Activated CD4-positive, alpha-beta memory T cell treated with anti-CD3 and anti-CD28 coated beads, Interleukin-2, amount 10 ng/mL, durations not matched to agents 7 days and 5 days (primary cell): ENCODE measurements at regions not wholly inside any gene's neighbourhood (a gene's known extent, or its start where the extent isn't known, plus 50 kb on each side); places are given as distances from the start of the nearest gene placed in this dataset.

Experiments
- CTCF ChIA-PET: fragments of 350-600 bp; sonication (Branson Sonifier 250); formaldehyde crosslinking; loops from one replicate; lab custom pipeline; 2021; ENCODE audit warnings: antibody characterized with exemption, inconsistent platforms; lab: Charles Lee
- POLR2A ChIA-PET: fragments of 350-600 bp; sonication (Branson Sonifier 250); formaldehyde crosslinking; loops from one replicate; lab custom pipeline; 2021; ENCODE audit warnings: antibody characterized with exemption; lab: Charles Lee
- DNase-seq: peaks from one replicate; pipeline ENCODE4 v3.0.0-alpha.2; 2020
- H3K27ac Mint-ChIP-seq: one replicate; pipeline ENCODE4 v1.8.0; 2021; ENCODE audit warnings: mild to moderate bottlenecking, mixed read lengths
- H3K27me3 Mint-ChIP-seq: one replicate; pipeline ENCODE4 v1.8.0; 2021; ENCODE audit warnings: mixed read lengths
- H3K36me3 Mint-ChIP-seq: one replicate; pipeline ENCODE4 v1.8.0; 2021; ENCODE audit warnings: low read depth, mixed read lengths
- H3K4me1 Mint-ChIP-seq: one replicate; pipeline ENCODE4 v1.8.0; 2021; ENCODE audit warnings: mixed read lengths
- H3K4me3 Mint-ChIP-seq: one replicate; pipeline ENCODE4 v1.8.0; 2021; ENCODE audit warnings: mild to moderate bottlenecking, mixed read lengths
- H3K9me3 Mint-ChIP-seq: one replicate; pipeline ENCODE4 v1.8.0; 2021; ENCODE audit warnings: mixed read lengths

DNA sequence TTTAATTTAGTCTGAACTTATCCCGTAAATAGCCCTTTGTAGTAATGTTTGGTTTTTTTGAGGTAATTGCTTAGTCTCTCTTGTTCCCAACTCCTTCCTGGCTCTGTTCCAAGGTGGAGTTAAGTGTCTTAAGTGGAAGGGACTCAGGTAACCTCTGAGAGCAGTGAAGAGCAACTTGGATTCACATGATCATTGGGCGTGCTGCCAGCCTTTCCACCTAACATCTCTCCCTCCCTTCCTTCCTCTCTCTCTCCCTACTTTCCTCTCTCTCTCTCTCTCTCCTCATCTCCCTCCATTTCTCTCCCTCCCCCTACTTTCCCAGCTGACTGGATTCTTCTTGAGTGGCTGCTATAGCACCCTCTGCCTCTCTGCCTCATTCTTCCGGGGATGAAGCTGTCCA is 232.9 kb upstream of the SASH1 start:
- no peak overlapping the region for H3K4me3 Mint-ChIP-seq
- no peak overlapping the region for H3K27ac Mint-ChIP-seq
- peaks cover 6% of the 10 kb centered on the region for H3K27me3 Mint-ChIP-seq
- ChIA-PET POLR2A (no interaction called here), CTCF (no interaction called here)
- no peak for DNase-seq
- no peaks in the 10 kb centered on the region for H3K9me3 Mint-ChIP-seq
- H3K36me3 Mint-ChIP-seq: no peaks in the 10 kb centered on the region
- no peaks in the 10 kb centered on the region for H3K4me1 Mint-ChIP-seq

DNA sequence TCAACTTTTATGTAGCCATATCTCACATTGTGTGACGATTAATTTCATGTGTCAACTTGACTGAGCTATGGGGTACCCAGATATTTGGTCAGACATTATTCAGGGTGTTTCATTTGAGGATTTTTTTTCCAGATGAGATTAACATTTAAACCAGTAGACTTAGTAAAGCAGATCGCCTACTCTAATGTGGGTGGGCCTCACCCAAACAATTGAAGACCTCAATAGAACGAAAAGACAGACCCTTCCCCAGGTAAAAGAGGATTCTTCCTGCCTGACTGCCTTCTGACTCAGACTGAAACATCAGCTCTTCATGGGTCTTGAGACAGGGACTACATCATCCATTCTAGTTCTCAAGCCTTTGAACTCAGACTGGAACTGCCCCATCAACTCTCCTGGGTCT is 231.7 kb upstream of the SASH1 start:
- no peak for DNase-seq
- H3K27ac Mint-ChIP-seq: no peak overlapping the region
- POLR2A ChIA-PET: no interaction called here
- H3K4me1 Mint-ChIP-seq: no peaks in the 10 kb centered on the region
- H3K4me3 Mint-ChIP-seq: no peak overlapping the region
- H3K36me3 Mint-ChIP-seq: no peaks in the 10 kb centered on the region
- CTCF ChIA-PET: no interaction called here
- H3K27me3 Mint-ChIP-seq: peaks cover 6% of the 10 kb centered on the region
- no peaks in the 10 kb centered on the region for H3K9me3 Mint-ChIP-seq

DNA sequence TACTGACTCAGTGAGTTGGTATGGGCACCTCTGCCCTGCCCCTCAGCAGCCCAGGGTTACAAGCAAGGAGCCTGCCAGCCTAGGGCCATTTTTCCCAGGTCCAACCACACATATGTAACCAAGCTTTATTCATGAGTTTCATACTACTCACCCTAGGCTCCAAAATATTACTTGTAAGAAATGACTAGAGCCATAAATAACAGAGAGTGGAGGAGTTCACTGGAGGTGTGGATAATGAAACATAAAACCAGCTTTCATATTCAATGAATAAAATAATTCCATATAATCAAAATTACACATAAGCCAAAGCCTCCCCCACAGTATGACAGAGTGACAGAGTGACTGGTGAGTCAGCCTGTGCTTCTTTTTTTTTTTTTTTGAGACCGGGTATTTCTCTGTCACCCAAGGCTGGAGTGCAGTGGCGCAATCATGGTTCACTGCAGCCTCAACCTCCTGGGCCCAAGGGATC is 229.8 kb upstream of the SASH1 start:
- Mint-ChIP-seq H3K9me3 (no peaks in the 10 kb centered on the region), H3K4me1 (no peaks in the 10 kb centered on the region), H3K36me3 (no peaks in the 10 kb centered on the region), H3K4me3 (no peak overlapping the region), H3K27ac (no peak overlapping the region), H3K27me3 (peaks cover 3% of the 10 kb centered on the region)
- CTCF ChIA-PET: no interaction called here
- no peak for DNase-seq
- POLR2A ChIA-PET: no interaction called here

DNA sequence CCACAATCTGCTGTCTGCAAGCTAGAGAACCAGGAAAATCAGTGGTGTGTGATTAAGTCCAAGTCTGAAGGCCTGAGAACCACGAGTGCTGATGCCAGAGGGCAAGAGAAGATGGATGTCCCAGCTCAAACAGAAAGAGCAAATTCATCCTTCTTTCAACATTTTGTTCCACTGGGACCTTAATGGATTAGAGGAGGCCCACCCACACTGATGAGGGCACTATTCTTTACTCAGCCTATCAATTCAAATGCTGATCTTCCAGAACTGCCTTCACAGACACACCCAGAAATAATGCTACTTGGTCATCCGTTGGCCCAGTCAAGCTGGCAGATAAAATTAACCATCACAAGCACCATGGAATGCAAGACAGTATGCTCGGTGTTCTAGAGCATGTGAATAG is 226.6 kb upstream of the SASH1 start:
- Mint-ChIP-seq H3K4me3 (no peak overlapping the region), H3K9me3 (no peaks in the 10 kb centered on the region), H3K27ac (no peak overlapping the region), H3K36me3 (no peaks in the 10 kb centered on the region), H3K27me3 (no peaks in the 10 kb centered on the region), H3K4me1 (no peaks in the 10 kb centered on the region)
- CTCF ChIA-PET: no interaction called here
- no peak for DNase-seq
- POLR2A ChIA-PET: no interaction called here

DNA sequence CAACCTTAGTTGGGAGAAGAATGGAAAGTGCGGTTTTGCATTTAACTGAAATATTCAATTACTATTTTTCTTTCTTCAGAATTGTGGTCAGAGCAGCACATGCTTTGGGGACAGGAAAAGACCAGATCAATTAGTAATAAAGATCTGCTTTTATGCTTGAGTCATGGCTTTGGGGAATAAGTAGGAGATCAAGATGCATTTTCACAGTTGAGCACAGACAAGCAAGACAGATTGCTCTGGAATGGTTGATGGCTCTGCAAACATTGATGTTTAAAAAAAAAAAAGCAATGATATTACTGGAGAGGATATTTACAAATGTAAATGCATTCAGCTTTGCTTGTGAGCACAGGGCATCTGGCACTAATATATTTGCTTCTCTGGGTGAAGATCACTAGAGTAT is 224.4 kb upstream of the SASH1 start:
- POLR2A ChIA-PET: no interaction called here

DNA sequence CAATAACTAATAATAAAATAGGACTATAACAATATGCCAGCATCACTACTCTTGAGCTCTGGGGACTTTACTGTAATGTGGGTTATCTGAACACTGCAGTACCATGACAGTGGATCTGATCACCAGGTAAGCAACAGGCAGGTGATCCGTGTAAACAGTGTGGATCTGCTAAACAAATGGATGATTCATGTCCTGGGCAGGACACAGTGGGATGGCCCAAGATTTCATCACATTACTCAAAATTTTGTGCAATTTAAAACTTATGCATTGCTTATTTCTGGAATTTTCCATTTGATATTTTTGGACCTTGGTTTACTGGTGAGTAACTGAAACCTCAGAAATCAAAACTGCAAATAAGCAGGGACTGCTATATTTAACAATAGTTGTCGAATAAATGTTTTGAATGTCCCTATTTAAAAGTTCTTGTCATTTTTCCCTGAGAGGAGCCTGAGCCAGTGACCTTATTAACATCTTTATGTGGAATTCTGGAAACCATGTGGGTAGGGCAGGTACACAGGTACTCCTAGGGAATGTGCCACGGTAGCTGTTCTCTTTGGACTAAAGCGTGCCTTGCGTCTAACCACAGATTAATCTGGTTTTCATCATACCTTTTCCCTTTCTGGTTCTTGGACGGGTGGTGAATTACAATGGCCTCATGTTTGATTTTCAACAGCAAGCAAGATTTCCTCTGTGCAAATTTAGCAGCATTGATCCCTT is 214.5 kb upstream of the SASH1 start:
- Mint-ChIP-seq H3K27ac (no peak overlapping the region), H3K27me3 (peaks cover 4% of the 10 kb centered on the region), H3K9me3 (no peaks in the 10 kb centered on the region), H3K4me3 (no peak overlapping the region), H3K4me1 (no peaks in the 10 kb centered on the region), H3K36me3 (no peaks in the 10 kb centered on the region)
- POLR2A ChIA-PET: no interaction called here
- DNase-seq: no peak
- CTCF ChIA-PET: no interaction called here

More for the DNA sequence above, 224.4 kb upstream of the SASH1 start:
- H3K27me3 Mint-ChIP-seq: peaks cover 2% of the 10 kb centered on the region
- H3K9me3 Mint-ChIP-seq: no peaks in the 10 kb centered on the region
- no peaks in the 10 kb centered on the region for H3K4me1 Mint-ChIP-seq
- no peak overlapping the region for H3K4me3 Mint-ChIP-seq
- H3K27ac Mint-ChIP-seq: no peak overlapping the region
- DNase-seq: no peak
- CTCF ChIA-PET: no interaction called here
- no peaks in the 10 kb centered on the region for H3K36me3 Mint-ChIP-seq

DNA sequence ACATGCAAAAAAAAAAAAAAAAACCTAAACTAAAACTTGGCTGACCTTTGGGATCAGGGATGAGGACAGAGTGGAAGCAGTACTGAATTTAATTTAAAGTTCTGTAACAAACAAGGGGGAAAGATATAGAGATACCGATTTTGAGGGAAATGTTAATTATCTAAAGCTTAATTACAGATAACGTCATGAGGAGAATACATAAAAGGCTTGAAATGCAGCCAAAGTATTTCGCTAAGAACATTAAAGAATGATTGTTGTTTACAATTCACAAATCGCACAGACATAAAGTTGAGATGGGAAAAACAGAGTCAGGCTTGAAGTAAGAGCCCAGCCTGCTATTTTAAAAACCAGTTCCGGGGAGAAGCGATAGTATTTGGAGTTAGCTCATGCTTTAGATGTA is 208.0 kb upstream of the SASH1 start:
- no peaks in the 10 kb centered on the region for H3K36me3 Mint-ChIP-seq
- CTCF ChIA-PET: interaction anchor here (1.1 kb wide), 1 partner anchor 13 kb away, joined by 3 read pairs; no protein-coding TSS in a partner anchor
- no peaks in the 10 kb centered on the region for H3K4me1 Mint-ChIP-seq
- no peak overlapping the region for H3K27ac Mint-ChIP-seq
- POLR2A ChIA-PET: no interaction called here
- no peak for DNase-seq
- peaks cover 8% of the 10 kb centered on the region for H3K27me3 Mint-ChIP-seq
- H3K9me3 Mint-ChIP-seq: no peaks in the 10 kb centered on the region
- H3K4me3 Mint-ChIP-seq: no peak overlapping the region

DNA sequence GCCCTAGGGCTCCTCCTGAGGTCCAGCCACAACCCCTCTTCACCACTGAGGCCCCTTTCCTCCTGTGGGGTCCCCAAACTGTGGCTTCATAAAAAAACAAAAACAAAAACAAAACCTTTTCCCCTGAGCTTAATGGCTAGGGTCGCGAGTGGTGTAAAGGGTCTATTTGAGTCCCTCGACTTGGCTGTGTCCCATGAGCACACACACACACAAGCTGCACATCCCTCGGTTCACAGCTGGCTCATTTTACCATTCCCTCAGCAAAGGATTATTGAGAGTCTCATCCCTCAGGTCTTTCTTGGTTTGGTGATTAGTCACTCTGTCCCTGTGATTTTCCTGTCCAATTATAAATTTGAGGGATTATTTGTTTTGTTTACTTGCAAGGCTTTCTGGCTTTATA is 206.1 kb upstream of the SASH1 start:
- Mint-ChIP-seq H3K27me3 (peaks cover 3% of the 10 kb centered on the region), H3K4me1 (no peaks in the 10 kb centered on the region), H3K9me3 (no peaks in the 10 kb centered on the region), H3K4me3 (no peak overlapping the region), H3K27ac (no peak overlapping the region), H3K36me3 (no peaks in the 10 kb centered on the region)
- DNase-seq: no peak
- POLR2A ChIA-PET: interaction anchor here (0.9 kb wide), 1 partner anchor 45 kb away, joined by 3 read pairs; no protein-coding TSS in a partner anchor
- CTCF ChIA-PET: interaction anchor here (1.2 kb wide), 1 partner anchor 8 kb away, joined by 6 read pairs; no protein-coding TSS in a partner anchor

DNA sequence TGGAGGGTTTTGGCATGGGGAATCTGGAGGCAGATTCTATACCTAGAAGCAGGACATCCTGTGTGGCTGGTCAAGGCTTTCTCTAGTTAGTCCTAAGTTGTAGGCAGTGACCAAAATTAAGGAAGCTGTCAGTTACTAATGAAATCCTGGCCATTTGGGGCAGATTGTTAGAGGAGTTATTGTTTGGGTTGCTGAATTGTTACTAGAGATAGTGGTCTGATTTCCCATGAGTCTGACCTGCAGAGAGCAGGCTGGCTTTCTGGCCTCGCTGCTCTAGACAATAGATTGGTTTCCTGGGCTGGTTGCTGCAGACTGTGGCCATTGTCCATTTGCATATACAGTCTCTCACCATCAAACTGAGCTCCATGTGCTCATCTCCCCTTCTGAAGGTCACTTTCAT is 205.0 kb upstream of the SASH1 start:
- Mint-ChIP-seq H3K4me3 (no peak overlapping the region), H3K27ac (no peak overlapping the region), H3K4me1 (no peaks in the 10 kb centered on the region), H3K9me3 (no peaks in the 10 kb centered on the region), H3K27me3 (peaks cover 7% of the 10 kb centered on the region), H3K36me3 (no peaks in the 10 kb centered on the region)
- POLR2A ChIA-PET: no interaction called here
- CTCF ChIA-PET: no interaction called here
- DNase-seq: no peak

DNA sequence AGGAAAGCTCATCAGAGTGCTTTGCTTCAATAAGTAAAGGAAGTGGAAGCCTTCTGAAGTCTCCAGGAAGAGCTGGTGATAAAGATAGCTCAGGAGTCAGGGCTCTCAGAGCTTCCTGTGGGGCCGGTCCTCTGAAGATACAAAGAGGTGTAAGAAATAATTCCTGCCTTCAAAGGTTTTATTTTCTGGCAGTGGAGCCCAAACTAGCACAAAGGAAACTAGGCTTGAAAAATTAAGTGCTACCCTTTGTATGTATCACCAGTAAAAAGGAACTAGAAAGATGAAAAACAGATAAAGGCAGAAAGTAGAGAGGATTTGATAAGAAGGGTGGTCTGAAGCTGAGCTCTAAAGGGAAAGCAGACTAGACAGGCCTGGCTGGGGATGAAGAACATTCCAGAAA is 204.1 kb upstream of the SASH1 start:
- no peak for DNase-seq
- H3K4me3 Mint-ChIP-seq: no peak overlapping the region
- no peaks in the 10 kb centered on the region for H3K4me1 Mint-ChIP-seq
- no peaks in the 10 kb centered on the region for H3K9me3 Mint-ChIP-seq
- ChIA-PET CTCF (no interaction called here), POLR2A (no interaction called here)
- H3K36me3 Mint-ChIP-seq: no peaks in the 10 kb centered on the region
- peaks cover 10% of the 10 kb centered on the region for H3K27me3 Mint-ChIP-seq
- H3K27ac Mint-ChIP-seq: no peak overlapping the region

DNA sequence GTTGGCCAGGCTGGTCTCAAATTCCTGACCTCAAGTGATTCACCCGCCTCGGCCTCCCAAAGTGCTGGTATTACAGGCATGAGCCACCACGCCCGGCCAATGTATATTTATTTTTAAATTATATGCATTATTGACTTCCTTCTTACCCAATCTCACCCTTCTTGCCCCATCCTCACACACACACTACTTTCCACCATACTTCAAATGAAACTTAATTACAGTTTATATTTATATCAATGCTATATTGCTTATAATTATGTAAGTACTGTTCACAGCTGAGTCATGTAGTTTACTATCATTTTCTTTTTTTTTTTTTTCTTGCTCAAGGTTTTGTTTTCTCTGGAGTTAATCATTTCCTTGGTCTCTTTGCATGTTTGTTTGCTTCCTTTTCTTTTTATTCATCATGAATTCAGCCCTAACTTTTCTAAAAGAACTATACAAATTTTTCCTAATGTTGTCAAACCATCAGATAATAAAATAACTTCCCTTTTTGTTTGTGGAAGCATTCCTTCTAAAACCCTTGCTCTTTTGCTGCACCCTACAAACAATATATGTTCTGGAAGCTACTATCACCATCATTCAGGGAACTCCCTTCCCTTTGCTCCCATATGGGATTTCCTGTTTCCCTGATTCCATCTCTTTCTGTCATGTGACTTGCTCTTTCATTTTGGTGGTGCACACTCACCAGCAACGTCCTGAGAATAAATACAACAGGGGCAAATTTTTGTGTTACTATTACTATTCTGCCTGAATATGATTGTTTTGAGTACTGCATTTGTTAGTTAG is 201.7 kb upstream of the SASH1 start:
- H3K36me3 Mint-ChIP-seq: no peaks in the 10 kb centered on the region
- no peak overlapping the region for H3K27ac Mint-ChIP-seq
- H3K27me3 Mint-ChIP-seq: peaks cover 7% of the 10 kb centered on the region
- H3K4me1 Mint-ChIP-seq: peaks cover 4% of the 10 kb centered on the region
- ChIA-PET POLR2A (no interaction called here), CTCF (interaction anchor here (1.2 kb wide), 1 partner anchor 13 kb away, joined by 3 read pairs; no protein-coding TSS in a partner anchor)
- no peak overlapping the region for H3K4me3 Mint-ChIP-seq
- H3K9me3 Mint-ChIP-seq: no peaks in the 10 kb centered on the region
- DNase-seq: no peak

DNA sequence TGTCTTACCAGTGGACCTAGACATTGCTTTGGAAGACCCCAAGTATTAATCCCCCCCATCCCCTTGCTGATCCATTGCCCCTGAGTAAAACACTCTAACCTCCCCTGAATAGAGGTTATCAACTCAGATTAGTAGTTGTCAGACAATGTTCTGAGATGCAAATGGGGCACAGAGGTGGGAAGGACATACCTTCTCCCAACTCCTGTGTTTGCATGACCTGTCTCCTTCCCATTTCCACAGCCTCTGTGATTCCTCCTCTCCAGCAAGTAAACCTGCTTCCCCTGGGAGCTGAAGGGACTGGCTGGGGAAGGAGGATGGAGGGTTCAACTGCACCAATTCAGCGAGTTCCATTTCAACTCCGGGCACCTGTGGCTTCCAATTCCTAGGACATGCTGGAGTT is 199.8 kb upstream of the SASH1 start:
- H3K27me3 Mint-ChIP-seq: peaks cover 7% of the 10 kb centered on the region
- H3K36me3 Mint-ChIP-seq: no peaks in the 10 kb centered on the region
- no peak overlapping the region for H3K4me3 Mint-ChIP-seq
- peaks cover 14% of the 10 kb centered on the region for H3K4me1 Mint-ChIP-seq
- no peak overlapping the region for H3K27ac Mint-ChIP-seq
- no peak for DNase-seq
- ChIA-PET POLR2A (no interaction called here), CTCF (no interaction called here)
- no peaks in the 10 kb centered on the region for H3K9me3 Mint-ChIP-seq

DNA sequence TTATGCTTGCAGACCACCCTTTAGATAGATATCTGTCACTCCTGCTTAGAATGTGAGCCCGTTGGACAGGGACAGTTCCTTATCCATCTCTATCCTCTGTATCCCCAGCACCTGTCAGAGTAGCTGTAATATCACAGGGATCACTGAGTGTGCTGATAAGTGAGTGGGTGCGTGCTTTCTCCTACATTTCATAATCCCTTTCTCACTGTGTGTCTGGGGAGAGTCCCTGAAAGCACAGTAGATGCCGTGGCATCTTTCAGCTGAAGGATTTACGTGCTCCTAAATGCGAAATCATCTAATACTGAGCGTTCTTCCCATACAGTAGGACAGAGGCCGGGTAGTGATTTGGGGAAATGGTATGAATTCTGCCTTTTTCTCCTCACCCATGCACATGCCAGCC is 198.9 kb upstream of the SASH1 start:
- Mint-ChIP-seq H3K9me3 (no peaks in the 10 kb centered on the region), H3K36me3 (no peaks in the 10 kb centered on the region), H3K4me1 (peaks cover 14% of the 10 kb centered on the region), H3K27me3 (peaks cover 7% of the 10 kb centered on the region), H3K27ac (no peak overlapping the region), H3K4me3 (no peak overlapping the region)
- POLR2A ChIA-PET: no interaction called here
- CTCF ChIA-PET: interaction anchor here (2.1 kb wide), 1 partner anchor 10 kb away, joined by 7 read pairs; no protein-coding TSS in a partner anchor
- DNase-seq: no peak
